Osteoblast (primary cell): ENCODE measurements at regions not wholly inside any gene's neighbourhood (a gene's known extent, or its start where the extent isn't known, plus 50 kb on each side); places are given as distances from the start of the nearest gene placed in this dataset.
A peak's percentile ranks its signal among the peaks of the same experiment; 100 is the strongest.

Experiments
- DNase-seq: peaks from one replicate; pipeline ENCODE4 v3.0.0; 2011; ENCODE audit warnings: low spot score, mixed read lengths; ENCODE audit not compliant: insufficient read length; ENCODE audit errors: missing footprints
- H2AFZ ChIP-seq: 2 replicates; pipeline ENCODE4 v1.6.0; 2011; ENCODE audit warnings: mild to moderate bottlenecking, low read length
- H3K27ac ChIP-seq: 2 replicates; pipeline ENCODE4 v1.5.1; 2011; ENCODE audit warnings: mild to moderate bottlenecking, low read depth, low read length, moderate library complexity
- H3K27me3 ChIP-seq: 2 replicates; pipeline ENCODE4 v1.6.0; 2012; ENCODE audit warnings: mild to moderate bottlenecking, control low read depth, inconsistent platforms, low read length, moderate library complexity; ENCODE audit not compliant: insufficient read depth
- H3K36me3 ChIP-seq: 2 replicates; pipeline ENCODE4 v1.5.1; 2011; ENCODE audit warnings: mild to moderate bottlenecking, low read length, control low read depth, moderate library complexity; ENCODE audit not compliant: insufficient read depth
- H3K4me1 ChIP-seq: 2 replicates; pipeline ENCODE4 v1.5.1; 2011; ENCODE audit warnings: mild to moderate bottlenecking, low read length, control low read depth, moderate library complexity; ENCODE audit not compliant: insufficient read depth
- H3K4me2 ChIP-seq: 2 replicates; pipeline ENCODE4 v1.6.0; 2011; ENCODE audit warnings: mild to moderate bottlenecking, low read length; ENCODE audit not compliant: insufficient read depth
- H3K4me3 ChIP-seq: fragments of 200-600 bp; sonication (generic); 3 replicates; pipeline ENCODE4 v1.5.1; 2012; ENCODE audit warnings: mild to moderate bottlenecking, low read length, inconsistent platforms; ENCODE audit not compliant: insufficient read depth
- H3K79me2 ChIP-seq: 2 replicates; pipeline ENCODE4 v1.6.0; 2012; ENCODE audit warnings: mild to moderate bottlenecking, low read length, control low read depth, inconsistent platforms; ENCODE audit not compliant: insufficient read depth
- H3K9me3 ChIP-seq: 2 replicates; pipeline ENCODE4 v1.5.1; 2011; ENCODE audit warnings: low read depth, low read length, control low read depth
- H4K20me1 ChIP-seq: 2 replicates; pipeline ENCODE4 v1.6.0; 2012; ENCODE audit warnings: mild to moderate bottlenecking, low read length, control low read depth; ENCODE audit not compliant: insufficient read depth
- CTCF ChIP-seq: IDR thresholded peaks from 2 replicates; pipeline ENCODE4 v1.5.1; 2011; ENCODE audit warnings: mild to moderate bottlenecking, low read depth, low read length, moderate library complexity; ENCODE audit errors: extremely low read depth

DNA sequence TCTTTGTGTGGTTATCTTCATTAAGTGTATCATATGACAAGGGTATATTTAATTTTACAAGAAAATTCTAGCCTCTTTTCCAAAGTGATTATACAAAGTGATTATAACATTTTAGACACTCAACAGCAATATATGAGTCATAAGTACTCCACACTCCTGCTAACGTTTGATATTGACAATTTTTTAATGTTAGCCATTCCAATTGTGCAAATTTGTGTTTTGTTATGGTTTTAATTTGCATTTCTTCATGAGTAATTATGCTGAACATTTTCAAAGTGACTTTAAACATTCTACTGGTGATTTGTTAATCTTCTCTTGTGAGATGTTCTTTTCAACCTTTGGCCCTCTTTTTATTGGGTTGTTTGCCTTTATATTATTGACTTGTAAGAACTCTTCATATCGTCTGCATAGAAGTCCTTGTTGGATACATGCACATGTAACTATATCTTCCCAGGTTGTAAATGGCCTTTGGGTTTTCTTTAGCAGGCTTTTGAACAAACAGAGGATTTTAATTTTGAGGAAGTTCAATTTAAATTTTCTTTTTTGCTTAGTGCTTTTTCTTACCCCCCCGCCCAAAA lies 771.6 kb upstream of the ZNF608 start:
- H3K9me3 ChIP-seq: no peaks in the 10 kb centered on the region
- H3K4me2 ChIP-seq: no peak overlapping the region
- H3K27ac ChIP-seq: no peak overlapping the region
- no peak overlapping the region for H2AFZ ChIP-seq
- no peaks in the 10 kb centered on the region for H3K36me3 ChIP-seq
- H4K20me1 ChIP-seq: no peaks in the 10 kb centered on the region
- H3K27me3 ChIP-seq: no peaks in the 10 kb centered on the region
- TF ChIP-seq CTCF: no peak
- no peaks in the 10 kb centered on the region for H3K4me1 ChIP-seq
- no peak for DNase-seq
- H3K4me3 ChIP-seq: no peak overlapping the region
- H3K79me2 ChIP-seq: no peaks in the 10 kb centered on the region

DNA sequence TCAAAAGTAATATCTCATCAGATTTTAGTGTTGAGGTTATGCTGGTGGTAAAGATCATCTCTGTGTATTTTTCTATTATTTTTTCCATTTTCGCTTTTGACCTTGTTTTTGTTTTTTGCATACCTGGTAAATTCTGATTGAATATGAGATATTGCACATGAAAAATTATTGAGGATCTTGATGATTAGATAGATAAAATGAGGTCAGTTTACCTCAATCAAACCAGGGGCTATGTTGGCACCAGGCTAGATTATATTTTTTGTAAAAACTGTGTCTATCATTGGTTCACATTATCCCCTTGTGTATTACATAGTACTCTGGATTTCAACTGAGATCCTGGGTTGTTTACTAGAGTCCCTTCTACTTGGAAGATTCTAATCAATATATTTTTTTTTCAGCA lies 774.9 kb upstream of the ZNF608 start:
- Histone ChIP-seq H3K4me3 (no peak overlapping the region), H3K4me1 (no peaks in the 10 kb centered on the region), H4K20me1 (no peaks in the 10 kb centered on the region), H3K4me2 (no peak overlapping the region), H3K79me2 (no peaks in the 10 kb centered on the region), H3K9me3 (no peaks in the 10 kb centered on the region), H3K27ac (no peak overlapping the region), H3K27me3 (no peaks in the 10 kb centered on the region), H2AFZ (no peak overlapping the region), H3K36me3 (no peaks in the 10 kb centered on the region)
- DNase-seq: no peak
- TF ChIP-seq CTCF: no peak

DNA sequence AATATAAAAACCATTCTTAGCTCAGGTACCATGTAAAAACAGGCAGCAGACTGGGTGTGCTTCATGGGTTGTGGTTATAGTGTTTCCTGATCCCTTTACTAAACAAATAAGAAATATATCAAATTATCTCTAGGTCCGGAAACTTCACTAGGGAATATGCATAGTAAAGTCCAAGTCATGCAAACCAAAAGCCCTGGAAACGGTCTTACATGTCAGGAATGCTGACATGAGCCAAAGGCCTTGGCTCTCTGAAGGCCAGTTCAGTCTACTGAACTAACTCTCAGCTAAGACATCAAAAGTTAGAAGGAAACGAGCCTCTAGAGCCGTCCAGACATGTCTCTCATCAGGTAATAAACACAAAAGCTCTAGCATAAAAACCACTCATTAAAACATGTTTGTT lies 778.9 kb upstream of the ZNF608 start:
- no peak for TF ChIP-seq CTCF
- Histone ChIP-seq H3K4me1 (peaks cover 5% of the 10 kb centered on the region), H2AFZ (no peak overlapping the region), H4K20me1 (no peaks in the 10 kb centered on the region), H3K4me3 (no peak overlapping the region), H3K36me3 (no peaks in the 10 kb centered on the region), H3K4me2 (no peak overlapping the region), H3K9me3 (no peaks in the 10 kb centered on the region), H3K79me2 (no peaks in the 10 kb centered on the region), H3K27me3 (no peaks in the 10 kb centered on the region), H3K27ac (no peak overlapping the region)
- DNase-seq: peak; percentile 29

GRCh38 chr5:125526966-125527365 lies 780.5 kb upstream of the ZNF608 start:
- no peaks in the 10 kb centered on the region for H3K9me3 ChIP-seq
- no peaks in the 10 kb centered on the region for H3K79me2 ChIP-seq
- no peaks in the 10 kb centered on the region for H4K20me1 ChIP-seq
- no peak overlapping the region for H3K4me2 ChIP-seq
- no peak for TF ChIP-seq CTCF
- no peak overlapping the region for H3K27ac ChIP-seq
- DNase-seq: no peak
- H3K36me3 ChIP-seq: no peaks in the 10 kb centered on the region
- no peak overlapping the region for H3K4me3 ChIP-seq
- no peaks in the 10 kb centered on the region for H3K27me3 ChIP-seq
- H3K4me1 ChIP-seq: peaks cover 5% of the 10 kb centered on the region
- no peak overlapping the region for H2AFZ ChIP-seq
